ENCODE measurements at regions not wholly inside any gene's neighbourhood (a gene's known extent, or its start where the extent isn't known, plus 50 kb on each side); places are given as distances from the start of the nearest gene placed in this dataset.
"Not testable (repeated sequence)": the region's sequence is repeated elsewhere in the genome, so short reads cannot be mapped to it uniquely, and the experiment has no call there.

DNA sequence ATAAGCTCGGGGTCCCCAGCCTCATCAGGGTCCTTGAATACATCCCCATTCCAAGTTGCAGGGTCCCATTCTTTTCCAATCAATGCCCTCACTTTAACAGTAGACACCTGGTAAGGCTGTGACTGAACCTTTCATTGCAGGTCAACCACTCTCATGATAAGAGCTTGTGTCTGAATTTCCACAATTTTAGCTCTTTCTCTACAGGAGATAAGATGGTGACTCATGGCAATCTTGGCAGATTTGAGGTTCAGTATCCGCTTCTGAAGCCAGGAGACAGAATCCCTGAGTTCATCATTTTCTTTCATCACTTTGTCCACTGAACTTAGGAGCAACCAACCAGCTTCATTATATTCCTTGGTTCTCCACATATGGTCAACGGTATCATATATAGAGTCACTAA, 409.9 kb downstream of the TMEM232 start:
- TF ChIP-seq, protein P1, sequence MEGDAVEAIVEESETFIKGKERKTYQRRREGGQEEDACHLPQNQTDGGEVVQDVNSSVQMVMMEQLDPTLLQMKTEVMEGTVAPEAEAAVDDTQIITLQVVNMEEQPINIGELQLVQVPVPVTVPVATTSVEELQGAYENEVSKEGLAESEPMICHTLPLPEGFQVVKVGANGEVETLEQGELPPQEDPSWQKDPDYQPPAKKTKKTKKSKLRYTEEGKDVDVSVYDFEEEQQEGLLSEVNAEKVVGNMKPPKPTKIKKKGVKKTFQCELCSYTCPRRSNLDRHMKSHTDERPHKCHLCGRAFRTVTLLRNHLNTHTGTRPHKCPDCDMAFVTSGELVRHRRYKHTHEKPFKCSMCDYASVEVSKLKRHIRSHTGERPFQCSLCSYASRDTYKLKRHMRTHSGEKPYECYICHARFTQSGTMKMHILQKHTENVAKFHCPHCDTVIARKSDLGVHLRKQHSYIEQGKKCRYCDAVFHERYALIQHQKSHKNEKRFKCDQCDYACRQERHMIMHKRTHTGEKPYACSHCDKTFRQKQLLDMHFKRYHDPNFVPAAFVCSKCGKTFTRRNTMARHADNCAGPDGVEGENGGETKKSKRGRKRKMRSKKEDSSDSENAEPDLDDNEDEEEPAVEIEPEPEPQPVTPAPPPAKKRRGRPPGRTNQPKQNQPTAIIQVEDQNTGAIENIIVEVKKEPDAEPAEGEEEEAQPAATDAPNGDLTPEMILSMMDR (IDR thresholded peaks at IDR 0.05), result not testable (repeated sequence)
- TF ChIP-seq POLR2A (IDR thresholded peaks at IDR 0.05), result not testable (repeated sequence)

Measured in adrenal gland (tissue), 5 donors.